DND-41 (cell line): ENCODE measurements at regions not wholly inside any gene's neighbourhood (a gene's known extent, or its start where the extent isn't known, plus 50 kb on each side); places are given as distances from the start of the nearest gene placed in this dataset.

Source experiments
- EZH2 ChIP-seq: IDR thresholded peaks from 3 replicates; pipeline ENCODE4 v1.6.1; 2012; ENCODE audit warnings: borderline replicate concordance, low read depth, mild to moderate bottlenecking, moderate library complexity, low read length, inconsistent platforms; ENCODE audit not compliant: severe bottlenecking
- TF ChIP-seq, protein P1 (sequence below): IDR thresholded peaks from 2 replicates; pipeline ENCODE4 v1.5.1; 2012; ENCODE audit warnings: borderline replicate concordance, low read length, moderate library complexity, mild to moderate bottlenecking; ENCODE audit not compliant: poor library complexity, severe bottlenecking; ENCODE audit errors: extremely low read depth

DNA sequence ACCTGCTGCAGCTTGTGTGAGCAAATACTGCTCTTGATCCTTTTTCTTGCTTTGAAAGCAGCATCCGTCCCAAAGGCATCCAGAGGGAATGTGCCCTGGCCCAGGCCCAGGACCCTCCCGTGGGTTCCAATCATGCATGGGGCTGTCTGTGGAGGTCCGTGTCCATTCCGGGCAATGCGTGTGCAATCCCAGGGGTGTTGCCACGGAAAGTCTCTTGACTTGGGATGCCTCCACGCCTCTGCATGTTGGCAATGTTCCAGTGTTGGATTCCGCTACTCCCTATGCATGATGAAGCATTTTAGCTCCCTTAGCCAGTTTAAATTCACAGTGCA lies 105.7 kb downstream of the SNRPN start:
- TF ChIP-seq, protein P1, sequence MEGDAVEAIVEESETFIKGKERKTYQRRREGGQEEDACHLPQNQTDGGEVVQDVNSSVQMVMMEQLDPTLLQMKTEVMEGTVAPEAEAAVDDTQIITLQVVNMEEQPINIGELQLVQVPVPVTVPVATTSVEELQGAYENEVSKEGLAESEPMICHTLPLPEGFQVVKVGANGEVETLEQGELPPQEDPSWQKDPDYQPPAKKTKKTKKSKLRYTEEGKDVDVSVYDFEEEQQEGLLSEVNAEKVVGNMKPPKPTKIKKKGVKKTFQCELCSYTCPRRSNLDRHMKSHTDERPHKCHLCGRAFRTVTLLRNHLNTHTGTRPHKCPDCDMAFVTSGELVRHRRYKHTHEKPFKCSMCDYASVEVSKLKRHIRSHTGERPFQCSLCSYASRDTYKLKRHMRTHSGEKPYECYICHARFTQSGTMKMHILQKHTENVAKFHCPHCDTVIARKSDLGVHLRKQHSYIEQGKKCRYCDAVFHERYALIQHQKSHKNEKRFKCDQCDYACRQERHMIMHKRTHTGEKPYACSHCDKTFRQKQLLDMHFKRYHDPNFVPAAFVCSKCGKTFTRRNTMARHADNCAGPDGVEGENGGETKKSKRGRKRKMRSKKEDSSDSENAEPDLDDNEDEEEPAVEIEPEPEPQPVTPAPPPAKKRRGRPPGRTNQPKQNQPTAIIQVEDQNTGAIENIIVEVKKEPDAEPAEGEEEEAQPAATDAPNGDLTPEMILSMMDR = no peak
- no peak for TF ChIP-seq EZH2
